K562 (cell line): ENCODE measurements at regions not wholly inside any gene's neighbourhood (a gene's known extent, or its start where the extent isn't known, plus 50 kb on each side); places are given as distances from the start of the nearest gene placed in this dataset.

Source experiments
- ATAC-seq: fragments of 200-7000 bp; cut with Tn5 transposase; 3 replicates; pipeline ENCODE4 v1.9.1; 2020; ENCODE audit warnings: moderate library complexity
- BruUV-seq: library from RNA; stranded (reverse); fragments of 400-500 nt; replicated peaks from 2 replicates; lab custom pipeline; 2021; lab: Mats Ljungman, UMichigan
- CTCF ChIA-PET: fragments of 300-600 bp; formaldehyde crosslinking; extraction: SDS; loops from one replicate; lab custom pipeline; 2021; ENCODE audit warnings: low intra/inter-chr PET ratio; lab: Yijun Ruan, JAX
- POLR2A ChIA-PET: fragments of 300-600, 350-650 bp; sonication (Branson Sonifier 250); formaldehyde crosslinking; extraction: SDS; loops from one replicate; lab custom pipeline; 2021; ENCODE audit warnings: antibody characterized with exemption, inconsistent platforms; lab: Yijun Ruan, JAX
- DNase-seq, 4 experiments: peaks; one replicate each; pipeline versions ENCODE4 v3.0.0 to v3.0.0-alpha.2; 2011 to 2018; ENCODE audit warnings: low spot score in 3 of 4, mixed read lengths in 3 of 4; ENCODE audit errors: extremely low read depth in 1 of 4
- FAIRE-seq: peaks from 2 replicates; lab custom pipeline; 2011; peaks lifted over from hg19 to GRCh38; lab: Jason Lieb, UNC
- H2AFZ ChIP-seq: 2 replicates; pipeline ENCODE4 v1.6.0; 2011; ENCODE audit warnings: low read depth, low read length, control low read depth, inconsistent platforms
- H3K27ac ChIP-seq: fragments of 200-600 bp; 3 replicates; pipeline ENCODE4 v1.8.0; 2011; ENCODE audit warnings: low read depth, mild to moderate bottlenecking, control low read depth, inconsistent platforms, low read length, moderate library complexity, mixed read lengths; ENCODE audit errors: extremely low read depth
- H3K27me3 ChIP-seq, 2 experiments: fragments of 300-600 bp in 1 of 2; 2 replicates in 1 of 2; 3 replicates in 1 of 2; pipeline versions ENCODE4 v1.6.0 to v1.8.0; 2011; ENCODE audit warnings: inconsistent platforms in 2 of 2, low read length in 2 of 2, mild to moderate bottlenecking in 1 of 2, mixed read lengths in 1 of 2, moderate library complexity in 1 of 2; ENCODE audit not compliant: control insufficient read depth in 2 of 2, insufficient read depth in 2 of 2
- H3K36me3 ChIP-seq: fragments of 300-600 bp; 3 replicates; pipeline ENCODE4 v1.8.0; 2011; ENCODE audit warnings: mild to moderate bottlenecking, low read length, inconsistent platforms; ENCODE audit not compliant: control insufficient read depth, insufficient read depth
- H3K4me1 ChIP-seq, 2 experiments: fragments of 200-600 bp in 1 of 2; replicated peaks in 1 of 2; 2 replicates in 1 of 2; 3 replicates in 1 of 2; pipeline versions ENCODE4 v1.5.1 to v1.8.0; 2011; ENCODE audit warnings: inconsistent platforms in 2 of 2, low read length in 2 of 2, mild to moderate bottlenecking in 1 of 2, mixed read lengths in 1 of 2, moderate library complexity in 1 of 2; ENCODE audit not compliant: control insufficient read depth in 2 of 2, insufficient read depth in 2 of 2
- H3K4me2 ChIP-seq: 2 replicates; pipeline ENCODE4 v1.6.1; 2011; ENCODE audit warnings: low read length, control low read depth, inconsistent platforms, mixed read lengths; ENCODE audit not compliant: insufficient read depth
- H3K4me3 ChIP-seq: fragments of 200-600 bp; sonication (generic), shearing (Covaris generic); 2 replicates; pipeline ENCODE4 v1.5.1; 2016; ENCODE audit warnings: control low read depth, inconsistent platforms
- H3K79me2 ChIP-seq: fragments of 200-600 bp; 3 replicates; pipeline ENCODE4 v1.8.0; 2011; ENCODE audit warnings: low read length, inconsistent platforms; ENCODE audit not compliant: control insufficient read depth, insufficient read depth
- H3K9ac ChIP-seq, 2 experiments: 2 replicates each; pipeline versions ENCODE4 v1.6.0 to v1.6.1; 2011; ENCODE audit warnings: low read depth in 2 of 2, low read length in 2 of 2, control low read depth in 1 of 2, inconsistent platforms in 1 of 2, mild to moderate bottlenecking in 1 of 2, mixed read lengths in 1 of 2; ENCODE audit not compliant: insufficient read depth in 1 of 2
- H3K9me1 ChIP-seq: one replicate; pipeline ENCODE4 v1.6.0; 2011; ENCODE audit warnings: inconsistent platforms, mild to moderate bottlenecking, low read length, moderate library complexity; ENCODE audit not compliant: control insufficient read depth, insufficient read depth
- H3K9me3 ChIP-seq: replicated peaks from 2 replicates; pipeline ENCODE4 v1.5.1; 2011; ENCODE audit warnings: low read depth, low read length, inconsistent platforms; ENCODE audit not compliant: control insufficient read depth, insufficient read depth
- H4K20me1 ChIP-seq: replicated peaks from 2 replicates; pipeline ENCODE4 v1.6.1; 2011; ENCODE audit warnings: low read length, inconsistent platforms, mixed read lengths; ENCODE audit not compliant: control insufficient read depth, insufficient read depth
- COPS2 ChIP-seq: fragments of 450-650 bp; conservative IDR thresholded peaks from 2 replicates; pipeline ENCODE4 v1.6.1; 2016; ENCODE audit warnings: mild to moderate bottlenecking, moderate library complexity
- HSF4 ChIP-seq: fragments of 250-450 bp; sonication (Bioruptor Pico); IDR thresholded peaks from 2 replicates; pipeline ENCODE4 v2.1.2; 2022; ENCODE audit warnings: mild to moderate bottlenecking, moderate library complexity, borderline replicate concordance
- MYC ChIP-seq, 2 experiments: fragments of 250-450 bp in 1 of 2; sonication (Bioruptor Pico) in 1 of 2; IDR thresholded peaks; 2 replicates each; pipeline versions ENCODE4 v1.5.1 to v1.6.1; 2012 to 2021; ENCODE audit warnings: low read depth in 2 of 2, borderline replicate concordance in 1 of 2, improper control_type of control experiment in 1 of 2, low read length in 1 of 2, mild to moderate bottlenecking in 1 of 2, moderate library complexity in 1 of 2
- PHB2 ChIP-seq: fragments of 450-650 bp; IDR thresholded peaks from 2 replicates; pipeline ENCODE4 v1.6.1; 2017; ENCODE audit warnings: low read depth
- SRSF7 ChIP-seq: fragments of 200-400 bp; formaldehyde crosslinking; optimal IDR thresholded peaks from 2 replicates; pipeline ENCODE3; 2017; ENCODE audit warnings: mild to moderate bottlenecking, low read depth, low read length
- ZNF224 ChIP-seq: sonication (generic); formaldehyde crosslinking; IDR thresholded peaks from 2 replicates; pipeline ENCODE4 v1.8.0; 2022; ENCODE audit warnings: mild to moderate bottlenecking, missing genetic modification reagents
- ZNF584 ChIP-seq: fragments of 200-800 bp; sonication (Bioruptor generic); IDR thresholded peaks from 2 replicates; pipeline ENCODE4 v1.6.1; 2016; ENCODE audit warnings: low read depth, mild to moderate bottlenecking, missing genetic modification characterization, missing compliant biosample characterization
- ZNF830 ChIP-seq: fragments of 250-450 bp; sonication (Bioruptor Pico); IDR thresholded peaks from 2 replicates; pipeline ENCODE4 v1.5.0; 2021; ENCODE audit warnings: mild to moderate bottlenecking
- WGBS: fragments of 100-300 bp; shearing (Covaris generic); methylation state at CpG from one replicate; pipeline ENCODE4 v1.1.6; 2016; ENCODE audit warnings: low coverage, mixed read lengths; ENCODE audit not compliant: insufficient coverage; ENCODE audit errors: missing lambda C conversion rate; 5-methylcytosine and 5-hydroxymethylcytosine counted together
- in situ Hi-C: fragments of 300-500 bp; cut with MboI; formaldehyde crosslinking; loops from 4 replicates; pipeline ENCODE4 v1.15.0; 2018; ENCODE audit warnings: inconsistent platforms, mixed read lengths
- intact Hi-C: fragments of 100-400 bp; cut with micrococcal nuclease; formaldehyde crosslinking; loops from 2 replicates; pipeline ENCODE4 v1.14.2; 2022
- TF ChIP-seq, protein P1 (sequence below): fragments of 250-450 bp; sonication (Bioruptor Pico); IDR thresholded peaks from 2 replicates; pipeline ENCODE4 v1.9.0; 2021; ENCODE audit warnings: mild to moderate bottlenecking, inconsistent platforms
- TF ChIP-seq, protein P2 (sequence below): fragments of 450-650 bp; IDR thresholded peaks from 2 replicates; pipeline ENCODE4 v1.6.1; 2016; ENCODE audit warnings: low read depth, mild to moderate bottlenecking, moderate library complexity
- TF ChIP-seq, protein P3 (sequence below), 2 experiments: IDR thresholded peaks; 2 replicates each; pipeline ENCODE4 v1.6.1; 2012; ENCODE audit warnings: improper control_type of control experiment in 2 of 2, low read depth in 2 of 2, low read length in 2 of 2, borderline replicate concordance in 1 of 2

DNA sequence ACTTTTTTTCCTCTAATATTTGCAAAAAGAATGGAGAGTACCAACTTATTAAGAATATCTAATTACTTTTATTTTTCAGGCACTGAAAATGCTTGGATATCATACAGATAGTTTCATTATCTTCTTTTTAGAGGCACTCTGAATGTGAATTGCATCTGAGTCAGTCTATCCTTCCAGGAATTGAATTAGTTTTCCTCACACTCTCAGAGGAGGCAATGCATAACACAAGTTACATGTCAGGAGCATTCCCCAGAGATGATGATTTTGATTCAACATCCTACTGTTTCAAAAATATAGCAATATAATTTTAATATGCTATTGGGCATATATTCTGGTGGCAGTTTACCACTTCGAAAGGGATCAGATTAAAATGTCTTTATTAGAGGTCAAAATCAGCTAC is 1315.4 kb downstream of the PCDH9 start:
- Histone ChIP-seq H3K9me3 (no peaks in the 10 kb centered on the region), H3K9ac (no peak overlapping the region), H3K4me1 (no peaks in the 10 kb centered on the region), H3K9me1 (no peaks in the 10 kb centered on the region), H3K4me2 (no peak overlapping the region), H3K36me3 (no peaks in the 10 kb centered on the region), H4K20me1 (no peaks in the 10 kb centered on the region), H3K27ac (no peak overlapping the region), H2AFZ (no peak overlapping the region), H3K4me3 (no peak overlapping the region), H3K27me3 (no peaks in the 10 kb centered on the region), H3K79me2 (no peaks in the 10 kb centered on the region)
- in situ Hi-C loops, result no loop called here
- BruUV-seq, result no TSS peak
- 17% methylated on average over 1 of the region's 1 CpG for WGBS
- intact Hi-C loops, result no loop called here
- ChIA-PET POLR2A (no interaction called here), CTCF (no interaction called here)
- TF ChIP-seq SRSF7, result no peak
- TF ChIP-seq MYC (IDR thresholded peaks at IDR 0.05; ENCODE audit: low read depth, low read length), result no peak
- no peak for TF ChIP-seq MYC (CRISPR knock-in tag; IDR thresholded peaks at IDR 0.05; ENCODE audit: borderline replicate concordance, low read depth)
- no peak for TF ChIP-seq HSF4 (CRISPR knock-in tag)
- DNase-seq, result no peak
- no peak for FAIRE-seq
- ATAC-seq, result no peak

DNA sequence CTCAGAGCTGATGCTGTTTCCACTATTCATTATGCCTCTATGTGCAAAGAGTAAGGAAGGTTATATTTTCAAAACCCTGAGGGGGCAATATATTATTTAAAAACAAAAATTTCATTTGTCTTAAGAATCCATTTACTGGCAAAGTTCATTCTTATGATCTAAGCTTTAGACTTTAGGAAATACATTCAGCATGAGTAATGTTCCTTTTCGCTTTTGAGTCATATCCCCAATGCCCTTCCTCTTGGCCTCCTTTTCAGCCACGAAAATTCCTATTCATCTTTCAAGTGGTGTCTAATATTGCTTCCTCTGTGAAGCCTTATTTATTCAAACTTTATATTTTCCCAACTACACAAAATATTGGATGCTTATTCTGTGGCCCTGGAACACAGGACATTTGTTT is 1317.0 kb downstream of the PCDH9 start:
- intact Hi-C loops, result no loop called here
- H3K9ac ChIP-seq, result no peak overlapping the region
- H3K4me1 ChIP-seq, result no peaks in the 10 kb centered on the region
- no TSS peak for BruUV-seq
- no peaks in the 10 kb centered on the region for H3K27me3 ChIP-seq
- 14% methylated on average over 1 of the region's 2 CpGs for whole genome bisulfite sequencing
- no peaks in the 10 kb centered on the region for H4K20me1 ChIP-seq
- ChIA-PET CTCF (no interaction called here), POLR2A (no interaction called here)
- no peak overlapping the region for H3K4me2 ChIP-seq
- no peaks in the 10 kb centered on the region for H3K9me3 ChIP-seq
- H3K36me3 ChIP-seq, result no peaks in the 10 kb centered on the region
- ATAC-seq (no peak), DNase-seq (no peak), FAIRE-seq (no peak)
- H3K79me2 ChIP-seq, result no peaks in the 10 kb centered on the region
- in situ Hi-C loops, result no loop called here
- no peak overlapping the region for H3K27ac ChIP-seq
- H3K9me1 ChIP-seq, result no peaks in the 10 kb centered on the region
- H2AFZ ChIP-seq, result no peak overlapping the region
- no peak overlapping the region for H3K4me3 ChIP-seq
- no peak for TF ChIP-seq ZNF224 (CRISPR knock-in tag)
- TF ChIP-seq, protein P1, sequence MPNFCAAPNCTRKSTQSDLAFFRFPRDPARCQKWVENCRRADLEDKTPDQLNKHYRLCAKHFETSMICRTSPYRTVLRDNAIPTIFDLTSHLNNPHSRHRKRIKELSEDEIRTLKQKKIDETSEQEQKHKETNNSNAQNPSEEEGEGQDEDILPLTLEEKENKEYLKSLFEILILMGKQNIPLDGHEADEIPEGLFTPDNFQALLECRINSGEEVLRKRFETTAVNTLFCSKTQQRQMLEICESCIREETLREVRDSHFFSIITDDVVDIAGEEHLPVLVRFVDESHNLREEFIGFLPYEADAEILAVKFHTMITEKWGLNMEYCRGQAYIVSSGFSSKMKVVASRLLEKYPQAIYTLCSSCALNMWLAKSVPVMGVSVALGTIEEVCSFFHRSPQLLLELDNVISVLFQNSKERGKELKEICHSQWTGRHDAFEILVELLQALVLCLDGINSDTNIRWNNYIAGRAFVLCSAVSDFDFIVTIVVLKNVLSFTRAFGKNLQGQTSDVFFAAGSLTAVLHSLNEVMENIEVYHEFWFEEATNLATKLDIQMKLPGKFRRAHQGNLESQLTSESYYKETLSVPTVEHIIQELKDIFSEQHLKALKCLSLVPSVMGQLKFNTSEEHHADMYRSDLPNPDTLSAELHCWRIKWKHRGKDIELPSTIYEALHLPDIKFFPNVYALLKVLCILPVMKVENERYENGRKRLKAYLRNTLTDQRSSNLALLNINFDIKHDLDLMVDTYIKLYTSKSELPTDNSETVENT (CRISPR knock-in tag), result no peak
- no peak for TF ChIP-seq COPS2
- TF ChIP-seq, protein P2, sequence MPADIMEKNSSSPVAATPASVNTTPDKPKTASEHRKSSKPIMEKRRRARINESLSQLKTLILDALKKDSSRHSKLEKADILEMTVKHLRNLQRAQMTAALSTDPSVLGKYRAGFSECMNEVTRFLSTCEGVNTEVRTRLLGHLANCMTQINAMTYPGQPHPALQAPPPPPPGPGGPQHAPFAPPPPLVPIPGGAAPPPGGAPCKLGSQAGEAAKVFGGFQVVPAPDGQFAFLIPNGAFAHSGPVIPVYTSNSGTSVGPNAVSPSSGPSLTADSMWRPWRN, result no peak
- TF ChIP-seq PHB2, result no peak
- TF ChIP-seq, protein P3, sequence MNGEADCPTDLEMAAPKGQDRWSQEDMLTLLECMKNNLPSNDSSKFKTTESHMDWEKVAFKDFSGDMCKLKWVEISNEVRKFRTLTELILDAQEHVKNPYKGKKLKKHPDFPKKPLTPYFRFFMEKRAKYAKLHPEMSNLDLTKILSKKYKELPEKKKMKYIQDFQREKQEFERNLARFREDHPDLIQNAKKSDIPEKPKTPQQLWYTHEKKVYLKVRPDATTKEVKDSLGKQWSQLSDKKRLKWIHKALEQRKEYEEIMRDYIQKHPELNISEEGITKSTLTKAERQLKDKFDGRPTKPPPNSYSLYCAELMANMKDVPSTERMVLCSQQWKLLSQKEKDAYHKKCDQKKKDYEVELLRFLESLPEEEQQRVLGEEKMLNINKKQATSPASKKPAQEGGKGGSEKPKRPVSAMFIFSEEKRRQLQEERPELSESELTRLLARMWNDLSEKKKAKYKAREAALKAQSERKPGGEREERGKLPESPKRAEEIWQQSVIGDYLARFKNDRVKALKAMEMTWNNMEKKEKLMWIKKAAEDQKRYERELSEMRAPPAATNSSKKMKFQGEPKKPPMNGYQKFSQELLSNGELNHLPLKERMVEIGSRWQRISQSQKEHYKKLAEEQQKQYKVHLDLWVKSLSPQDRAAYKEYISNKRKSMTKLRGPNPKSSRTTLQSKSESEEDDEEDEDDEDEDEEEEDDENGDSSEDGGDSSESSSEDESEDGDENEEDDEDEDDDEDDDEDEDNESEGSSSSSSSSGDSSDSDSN (IDR thresholded peaks at IDR 0.05; ENCODE audit: borderline replicate concordance in 1 of 2, low read depth in 2 of 2, low read length in 2 of 2), result no peak
- TF ChIP-seq ZNF830 (CRISPR knock-in tag), result no peak
- no peak for TF ChIP-seq ZNF584 (CRISPR knock-in tag)
